Stimulated activated CD8-positive, alpha-beta memory T cell treated with anti-CD3 and anti-CD28 coated beads, Interleukin-4, amount 100 ng/mL, for 1 hour (primary cell): ENCODE measurements at regions not wholly inside any gene's neighbourhood (a gene's known extent, or its start where the extent isn't known, plus 50 kb on each side); places are given as distances from the start of the nearest gene placed in this dataset.

ENCODE experiments used
- DNase-seq, 2 donors: peaks; one replicate each; pipeline ENCODE4 v3.0.0-alpha.2; 2020; ENCODE audit warnings: low read depth in 2 of 2, low spot score in 1 of 2

GRCh38 chr4:38582445-38582844, 81.6 kb upstream of the KLF3 start:
- no peak for DNase-seq

GRCh38 chr4:38582889-38583470, 81.0 kb upstream of the KLF3 start:
- DNase-seq = no peak

GRCh38 chr4:38585871-38586270, 78.1 kb upstream of the KLF3 start:
- DNase-seq = no peak

- no peak for DNase-seq
Measured at GRCh38 chr4:38587106-38587505, 76.9 kb upstream of the KLF3 start.

GRCh38 chr4:38590046-38590445, 74.0 kb upstream of the KLF3 start:
- no peak for DNase-seq

- DNase-seq = no peak
Measured at GRCh38 chr4:38591617-38592337, 72.2 kb upstream of the KLF3 start.

GRCh38 chr4:38598489-38598888, 65.5 kb upstream of the KLF3 start:
- DNase-seq = no peak

GRCh38 chr4:38600575-38600974, 63.4 kb upstream of the KLF3 start:
- DNase-seq = no peak

GRCh38 chr4:38601244-38601915, 62.6 kb upstream of the KLF3 start:
- DNase-seq = no peak

GRCh38 chr4:38601916-38602291, 62.1 kb upstream of the KLF3 start:
- no peak for DNase-seq

GRCh38 chr4:38603652-38604051, 60.3 kb upstream of the KLF3 start:
- no peak for DNase-seq

GRCh38 chr4:38605181-38605752, 58.7 kb upstream of the KLF3 start:
- DNase-seq = no peak

GRCh38 chr4:38605753-38606586, 58.0 kb upstream of the KLF3 start:
- DNase-seq = no peak

GRCh38 chr4:38606587-38606905, 57.5 kb upstream of the KLF3 start:
- DNase-seq = no peak

GRCh38 chr4:38609614-38610013, 54.4 kb upstream of the KLF3 start:
- DNase-seq = no peak

GRCh38 chr4:38610521-38610920, 53.5 kb upstream of the KLF3 start:
- DNase-seq = no peak

GRCh38 chr4:38610966-38611431, 53.0 kb upstream of the KLF3 start:
- DNase-seq = no peak

- DNase-seq = no peak
Measured at GRCh38 chr4:38611676-38612075, 52.3 kb upstream of the KLF3 start.

GRCh38 chr4:38612646-38613414, 51.2 kb upstream of the KLF3 start:
- DNase-seq = no peak
